ENCODE measurements at regions not wholly inside any gene's neighbourhood (a gene's known extent, or its start where the extent isn't known, plus 50 kb on each side); places are given as distances from the start of the nearest gene placed in this dataset.

DNA sequence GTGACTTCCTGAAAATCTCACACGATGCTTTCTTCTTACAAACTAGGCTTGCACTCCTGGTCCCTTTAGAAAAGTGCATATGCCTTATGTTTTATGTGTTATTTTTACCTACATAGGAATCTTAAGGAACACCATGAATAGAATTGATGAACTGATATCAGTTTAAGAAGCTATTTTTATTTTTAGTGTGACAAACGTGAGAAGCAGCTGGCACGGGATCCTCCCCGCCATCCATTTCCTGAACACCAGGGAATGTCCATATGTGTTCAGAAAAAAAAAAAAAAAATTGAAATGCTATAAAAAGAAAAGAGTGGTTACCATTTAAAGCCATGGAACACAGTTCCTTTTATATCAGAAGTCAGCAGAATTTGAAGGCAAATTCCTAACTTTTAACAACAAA lies 1096.1 kb upstream of the PRKX start:
- no peak overlapping the region for H3K27ac Mint-ChIP-seq
- no peaks in the 10 kb centered on the region for H3K27me3 Mint-ChIP-seq
- DNase-seq = no peak
- H3K36me3 Mint-ChIP-seq = no peaks in the 10 kb centered on the region
- no peaks in the 10 kb centered on the region for H3K4me1 Mint-ChIP-seq
- peaks cover 3% of the 10 kb centered on the region for H3K9me3 Mint-ChIP-seq
- H3K4me3 Mint-ChIP-seq = no peak overlapping the region

GRCh38 chrX:4805502-4805901 lies 1092.1 kb upstream of the PRKX start:
- no peaks in the 10 kb centered on the region for H3K36me3 Mint-ChIP-seq
- no peak for DNase-seq
- H3K27ac Mint-ChIP-seq = no peak overlapping the region
- H3K4me1 Mint-ChIP-seq = no peaks in the 10 kb centered on the region
- no peak overlapping the region for H3K4me3 Mint-ChIP-seq
- H3K9me3 Mint-ChIP-seq = no peaks in the 10 kb centered on the region
- no peaks in the 10 kb centered on the region for H3K27me3 Mint-ChIP-seq

- H3K4me1 Mint-ChIP-seq = no peaks in the 10 kb centered on the region
Measured at GRCh38 chrX:4800756-4801155, 1087.3 kb upstream of the PRKX start.

GRCh38 chrX:4787971-4788370 lies 1074.5 kb upstream of the PRKX start:
- no peak for DNase-seq
- H3K36me3 Mint-ChIP-seq = no peaks in the 10 kb centered on the region

More at GRCh38 chrX:4800756-4801155, 1087.3 kb upstream of the PRKX start:
- Mint-ChIP-seq H3K9me3 (no peaks in the 10 kb centered on the region), H3K27me3 (no peaks in the 10 kb centered on the region), H3K27ac (no peak overlapping the region), H3K36me3 (no peaks in the 10 kb centered on the region), H3K4me3 (no peak overlapping the region)
- no peak for DNase-seq

DNA sequence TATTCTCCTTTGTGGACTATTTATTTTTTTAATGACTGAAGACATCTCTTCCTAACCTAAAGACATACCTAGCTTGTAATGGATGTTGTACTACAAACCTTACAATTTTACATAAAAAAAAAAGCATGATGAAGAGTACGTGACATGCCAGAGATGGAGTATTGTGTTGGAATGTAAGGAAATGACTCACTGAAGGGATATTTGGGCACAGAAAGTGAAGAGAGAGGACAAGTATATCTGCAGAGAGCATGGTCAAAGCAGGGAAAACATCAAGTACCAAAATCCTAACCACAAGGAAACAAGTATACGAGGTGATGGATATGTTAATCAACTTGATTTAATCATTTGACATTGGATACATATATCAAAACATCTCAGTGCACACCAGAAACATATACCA lies 1051.4 kb upstream of the PRKX start:
- H3K27ac Mint-ChIP-seq = no peak overlapping the region
- no peak overlapping the region for H3K4me3 Mint-ChIP-seq
- no peak for DNase-seq
- no peaks in the 10 kb centered on the region for H3K27me3 Mint-ChIP-seq
- no peaks in the 10 kb centered on the region for H3K9me3 Mint-ChIP-seq
- H3K36me3 Mint-ChIP-seq = no peaks in the 10 kb centered on the region
- no peaks in the 10 kb centered on the region for H3K4me1 Mint-ChIP-seq

More at GRCh38 chrX:4787971-4788370, 1074.5 kb upstream of the PRKX start:
- Mint-ChIP-seq H3K4me1 (no peaks in the 10 kb centered on the region), H3K9me3 (no peaks in the 10 kb centered on the region), H3K27ac (no peak overlapping the region), H3K27me3 (no peaks in the 10 kb centered on the region), H3K4me3 (no peak overlapping the region)

DNA sequence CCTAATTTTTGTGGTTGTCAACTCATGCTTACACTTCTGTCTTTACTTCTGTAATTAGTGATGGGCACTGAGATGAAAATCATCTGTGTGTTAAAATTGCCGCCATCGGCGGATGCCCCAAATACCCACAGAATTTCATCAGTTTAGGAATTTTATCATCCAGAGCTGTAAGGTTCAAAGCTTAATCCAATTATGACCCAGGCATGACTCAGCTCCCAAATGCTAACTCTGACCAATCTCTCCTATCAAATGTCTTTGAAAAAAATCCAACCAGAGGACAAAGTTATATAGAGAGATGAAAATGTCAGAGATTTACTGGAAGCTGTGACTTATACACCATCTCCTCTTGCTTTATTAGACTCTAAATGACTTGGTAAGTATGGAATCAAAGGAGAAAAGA lies 1048.7 kb upstream of the PRKX start:
- Mint-ChIP-seq H3K4me1 (no peaks in the 10 kb centered on the region), H3K27ac (no peak overlapping the region), H3K27me3 (no peaks in the 10 kb centered on the region), H3K4me3 (no peak overlapping the region), H3K36me3 (no peaks in the 10 kb centered on the region), H3K9me3 (no peaks in the 10 kb centered on the region)
- DNase-seq = no peak

DNA sequence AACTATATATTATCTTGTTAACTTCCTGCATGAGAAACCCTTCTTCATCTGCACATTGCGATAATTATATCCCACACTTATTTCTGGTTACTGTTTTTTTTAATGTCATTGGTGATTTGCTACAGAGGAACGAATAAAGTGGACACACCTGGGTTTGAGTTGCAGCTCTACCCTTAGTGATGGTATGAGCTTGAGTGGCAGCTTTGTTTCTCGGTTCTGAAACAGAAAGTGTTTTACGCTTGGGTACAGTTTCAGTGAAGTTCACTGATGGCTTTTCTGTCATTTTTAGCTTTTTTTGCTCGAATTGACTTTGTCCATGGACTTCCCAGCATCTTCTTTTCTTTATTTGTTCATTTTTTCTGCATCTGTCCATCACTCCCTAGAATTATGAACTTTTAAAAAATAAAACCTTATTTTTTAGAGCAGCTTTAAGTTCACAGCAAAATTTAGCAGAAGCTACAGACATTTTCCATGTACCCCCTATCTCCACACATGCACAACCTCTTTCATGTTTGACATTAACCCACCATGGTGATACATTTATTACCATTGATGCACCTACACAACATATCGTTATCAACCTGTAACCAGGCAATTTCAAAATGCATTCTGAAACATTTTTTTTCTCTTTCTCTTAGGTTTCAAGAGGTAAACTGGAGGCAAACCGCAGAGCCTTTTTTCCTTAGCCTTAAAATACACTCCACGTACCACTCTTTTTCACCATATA lies 1041.6 kb upstream of the PRKX start:
- no peaks in the 10 kb centered on the region for H3K36me3 Mint-ChIP-seq
- no peak for DNase-seq
- H3K27me3 Mint-ChIP-seq = no peaks in the 10 kb centered on the region
- H3K4me1 Mint-ChIP-seq = no peaks in the 10 kb centered on the region
- H3K27ac Mint-ChIP-seq = no peak overlapping the region
- H3K4me3 Mint-ChIP-seq = no peak overlapping the region
- H3K9me3 Mint-ChIP-seq = no peaks in the 10 kb centered on the region

- no peak for DNase-seq
- Mint-ChIP-seq H3K36me3 (no peaks in the 10 kb centered on the region), H3K9me3 (peaks cover 2% of the 10 kb centered on the region), H3K27me3 (no peaks in the 10 kb centered on the region), H3K4me1 (no peaks in the 10 kb centered on the region), H3K27ac (no peak overlapping the region), H3K4me3 (no peak overlapping the region)
Measured at GRCh38 chrX:4741024-4741423, 1027.6 kb upstream of the PRKX start.

GRCh38 chrX:4735299-4735698 lies 1021.9 kb upstream of the PRKX start:
- H3K27me3 Mint-ChIP-seq = no peaks in the 10 kb centered on the region
- no peaks in the 10 kb centered on the region for H3K9me3 Mint-ChIP-seq
- H3K4me3 Mint-ChIP-seq = no peak overlapping the region
- H3K36me3 Mint-ChIP-seq = no peaks in the 10 kb centered on the region
- no peaks in the 10 kb centered on the region for H3K4me1 Mint-ChIP-seq
- H3K27ac Mint-ChIP-seq = no peak overlapping the region
- no peak for DNase-seq

- no peak overlapping the region for H3K27ac Mint-ChIP-seq
- no peak overlapping the region for H3K4me3 Mint-ChIP-seq
- no peaks in the 10 kb centered on the region for H3K27me3 Mint-ChIP-seq
- no peaks in the 10 kb centered on the region for H3K4me1 Mint-ChIP-seq
- H3K9me3 Mint-ChIP-seq = no peaks in the 10 kb centered on the region
- H3K36me3 Mint-ChIP-seq = no peaks in the 10 kb centered on the region
- no peak for DNase-seq
Measured at GRCh38 chrX:4710618-4711433, 997.4 kb upstream of the PRKX start.

DNA sequence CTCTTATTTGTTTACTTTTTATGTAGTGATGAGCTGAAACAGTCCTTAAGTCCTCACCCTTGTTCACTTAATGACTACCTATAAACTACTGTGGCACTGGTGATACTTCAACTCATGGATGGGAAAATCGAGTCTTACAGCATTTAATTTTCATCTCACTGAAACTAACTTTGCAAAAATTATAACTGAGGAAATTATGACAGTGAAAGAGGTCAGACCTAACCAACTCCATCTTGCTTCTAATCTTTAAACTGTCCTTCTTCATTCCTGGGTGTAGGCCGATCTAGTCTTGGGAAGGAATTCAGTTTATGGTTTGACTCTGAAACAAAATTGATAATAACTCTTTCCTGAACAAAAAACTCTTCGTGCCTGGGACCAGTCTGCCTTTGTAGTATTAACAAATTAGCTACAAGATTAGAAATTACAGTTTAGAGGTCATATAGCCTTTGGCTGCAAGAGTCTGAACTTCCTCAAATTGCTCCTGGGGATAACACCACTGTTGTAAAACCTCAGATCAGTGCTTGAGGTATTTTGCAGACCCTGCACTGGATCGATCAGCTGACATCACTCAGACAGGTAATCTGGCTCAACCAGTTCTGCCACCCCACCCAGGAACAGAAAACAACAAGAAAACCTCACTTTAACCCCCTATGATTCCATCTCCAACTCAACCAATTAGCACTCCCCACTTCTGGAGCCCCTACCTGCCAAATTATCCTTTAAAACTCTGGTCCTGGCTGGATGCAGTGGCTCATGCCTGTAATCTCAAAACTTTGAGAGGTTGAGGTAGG lies 995.7 kb upstream of the PRKX start:
- no peak overlapping the region for H3K4me3 Mint-ChIP-seq
- no peaks in the 10 kb centered on the region for H3K36me3 Mint-ChIP-seq
- H3K9me3 Mint-ChIP-seq = no peaks in the 10 kb centered on the region
- no peak for DNase-seq
- H3K4me1 Mint-ChIP-seq = no peaks in the 10 kb centered on the region
- no peak overlapping the region for H3K27ac Mint-ChIP-seq
- H3K27me3 Mint-ChIP-seq = no peaks in the 10 kb centered on the region

GRCh38 chrX:4706961-4707360 lies 993.5 kb upstream of the PRKX start:
- Mint-ChIP-seq H3K36me3 (no peaks in the 10 kb centered on the region), H3K27me3 (no peaks in the 10 kb centered on the region), H3K9me3 (no peaks in the 10 kb centered on the region), H3K27ac (no peak overlapping the region), H3K4me3 (no peak overlapping the region), H3K4me1 (no peaks in the 10 kb centered on the region)
- DNase-seq = no peak

- Mint-ChIP-seq H3K27ac (no peak overlapping the region), H3K27me3 (no peaks in the 10 kb centered on the region), H3K36me3 (no peaks in the 10 kb centered on the region), H3K9me3 (no peaks in the 10 kb centered on the region), H3K4me1 (no peaks in the 10 kb centered on the region), H3K4me3 (no peak overlapping the region)
- no peak for DNase-seq
Measured at GRCh38 chrX:4690521-4690920, 977.1 kb upstream of the PRKX start.

GRCh38 chrX:4682636-4683035 lies 969.2 kb upstream of the PRKX start:
- Mint-ChIP-seq H3K9me3 (peaks cover 2% of the 10 kb centered on the region), H3K4me1 (no peaks in the 10 kb centered on the region), H3K36me3 (no peaks in the 10 kb centered on the region), H3K27ac (no peak overlapping the region), H3K4me3 (no peak overlapping the region), H3K27me3 (no peaks in the 10 kb centered on the region)
- no peak for DNase-seq

DNA sequence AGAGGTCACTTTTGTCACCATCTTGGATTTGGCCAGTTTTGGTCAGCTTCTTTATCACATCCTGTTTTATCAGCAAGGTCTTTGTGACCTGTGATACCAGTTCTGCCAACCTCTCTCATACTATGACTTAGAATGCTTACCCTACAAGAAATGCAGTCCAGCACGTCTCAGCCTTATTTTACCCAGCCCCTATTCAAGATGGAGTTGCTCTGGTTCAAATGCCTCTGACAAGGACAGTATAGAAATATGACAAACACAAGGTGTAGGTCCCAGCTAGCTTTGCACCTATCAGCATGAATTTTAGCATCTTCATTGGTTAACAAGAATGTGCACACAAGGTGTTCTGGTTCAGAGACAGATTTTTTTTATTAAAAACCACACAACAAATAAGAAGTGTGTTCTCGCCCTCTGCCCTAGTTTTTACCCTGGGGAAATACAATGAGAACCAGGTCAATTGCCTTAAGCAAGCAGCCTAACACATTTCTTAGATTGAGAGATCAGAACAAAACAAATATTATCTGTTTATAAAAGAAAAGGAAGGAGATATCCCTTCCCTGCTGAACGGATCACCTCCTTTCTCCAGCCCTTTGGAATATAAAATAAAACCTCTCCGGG lies 962.3 kb upstream of the PRKX start:
- Mint-ChIP-seq H3K27ac (no peak overlapping the region), H3K4me3 (no peak overlapping the region), H3K27me3 (no peaks in the 10 kb centered on the region), H3K36me3 (no peaks in the 10 kb centered on the region), H3K9me3 (no peaks in the 10 kb centered on the region), H3K4me1 (no peaks in the 10 kb centered on the region)
- DNase-seq = no peak
